ENCODE measurements at regions not wholly inside any gene's neighbourhood (a gene's known extent, or its start where the extent isn't known, plus 50 kb on each side); places are given as distances from the start of the nearest gene placed in this dataset.
"Not testable (repeated sequence)": the region's sequence is repeated elsewhere in the genome, so short reads cannot be mapped to it uniquely, and the experiment has no call there.

DNA sequence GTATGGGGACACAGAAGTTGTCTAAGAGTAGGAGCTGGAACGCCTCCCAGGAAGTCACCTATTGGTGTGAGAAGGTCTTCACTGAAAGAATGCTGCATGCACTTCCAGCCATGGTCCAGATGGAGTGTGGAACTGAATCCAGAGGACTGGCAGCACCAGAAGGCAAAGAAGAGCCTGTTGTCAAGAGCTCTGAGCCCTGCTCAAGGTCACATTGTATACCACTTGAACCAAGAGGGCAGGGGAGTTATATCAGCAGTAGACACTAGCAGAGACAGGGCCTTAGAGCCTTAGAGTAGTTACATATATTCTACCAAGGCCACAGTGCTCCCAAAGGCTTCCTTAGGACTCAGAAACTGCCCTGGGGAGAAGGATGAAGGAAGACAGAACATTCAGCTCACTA, 130.8 kb upstream of the POC5 start:
- no peak for DNase-seq (ENCODE audit: low read depth in 4 of 4, low spot score in 3 of 4)

DNA sequence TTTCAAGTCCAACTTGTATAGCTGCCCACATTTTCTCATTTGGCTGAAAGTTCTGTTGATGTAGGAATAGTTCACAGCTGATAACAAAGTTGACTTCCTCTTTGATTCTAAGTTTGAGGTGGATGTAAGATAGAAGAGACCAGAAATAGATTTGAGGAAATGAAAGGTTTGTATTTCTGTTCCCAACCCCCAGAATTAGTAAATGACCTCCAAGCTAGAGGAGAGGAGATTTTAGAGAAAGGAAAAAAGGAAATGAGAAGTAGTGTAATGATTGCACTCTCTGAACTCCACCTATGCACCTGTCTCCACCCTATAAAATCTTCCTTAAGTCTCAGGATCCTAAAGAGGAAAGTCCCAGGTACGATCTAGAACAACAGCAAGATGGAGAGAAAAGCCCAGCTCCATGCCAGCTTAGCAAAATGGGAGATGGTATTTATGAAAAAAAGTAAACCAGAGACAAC, 130.4 kb upstream of the POC5 start:
- no peak for DNase-seq (ENCODE audit: low read depth in 4 of 4, low spot score in 3 of 4)

DNA sequence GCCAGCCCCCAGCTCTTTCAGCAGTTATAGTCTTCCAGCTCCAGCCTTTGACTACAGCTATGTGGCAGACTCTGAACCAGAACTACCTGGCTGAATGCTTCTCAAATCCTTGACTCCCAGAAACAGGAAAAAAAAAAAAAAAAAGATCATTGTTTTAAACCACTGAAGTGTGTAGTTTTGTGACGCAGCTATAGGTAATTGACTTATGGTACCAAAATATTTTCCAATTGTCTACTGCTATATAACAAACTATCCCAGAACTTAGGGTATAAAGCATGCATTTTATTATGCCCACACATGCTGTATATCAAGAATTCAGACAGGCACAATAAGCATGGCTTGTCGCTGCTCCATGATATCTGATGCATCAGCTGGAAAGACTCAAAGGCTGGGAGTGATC, 127.1 kb upstream of the POC5 start:
- DNase-seq (ENCODE audit: low read depth in 4 of 4, low spot score in 3 of 4): no peak

DNA sequence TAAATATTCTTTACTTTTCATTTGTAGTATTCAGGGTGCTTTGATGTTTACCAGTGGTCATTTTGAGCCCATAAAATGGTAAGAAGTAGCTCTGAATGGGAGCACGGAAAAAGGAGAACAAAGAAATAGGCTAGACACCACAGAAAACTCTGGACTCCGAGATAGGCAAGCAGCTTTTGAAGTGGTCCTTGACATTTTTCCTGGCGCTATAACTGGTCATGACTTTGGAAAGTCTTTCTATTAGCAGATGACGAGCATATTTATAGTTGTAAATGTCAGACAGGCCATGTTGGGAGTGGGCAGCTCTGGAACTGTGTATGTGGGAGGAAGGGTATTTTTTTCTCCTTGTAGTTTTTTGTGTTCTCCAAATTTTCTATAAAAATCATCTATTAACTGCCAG, 126.1 kb upstream of the POC5 start:
- no peak for DNase-seq (ENCODE audit: low read depth in 4 of 4, low spot score in 3 of 4)

DNA sequence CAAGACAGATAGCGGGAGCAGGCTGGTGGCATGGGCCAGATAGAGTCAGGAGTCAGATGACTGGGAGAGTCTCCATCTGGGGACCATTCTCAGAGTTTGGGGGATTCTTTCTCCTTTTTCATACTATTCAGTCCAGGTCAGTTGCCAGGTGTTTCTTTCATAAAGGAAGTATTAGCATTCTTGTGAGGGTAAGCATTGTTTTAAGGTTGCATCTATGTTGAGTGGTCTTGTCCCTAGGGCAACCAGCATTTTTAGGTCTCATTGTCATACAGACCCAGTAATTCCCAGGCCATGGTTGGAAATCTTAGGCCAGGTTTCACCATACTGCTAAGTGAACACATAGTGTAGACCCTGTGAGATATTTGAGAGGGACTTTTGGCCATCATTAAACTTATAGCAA, 122.3 kb upstream of the POC5 start:
- no peak for DNase-seq (ENCODE audit: low read depth in 4 of 4, low spot score in 3 of 4)

DNA sequence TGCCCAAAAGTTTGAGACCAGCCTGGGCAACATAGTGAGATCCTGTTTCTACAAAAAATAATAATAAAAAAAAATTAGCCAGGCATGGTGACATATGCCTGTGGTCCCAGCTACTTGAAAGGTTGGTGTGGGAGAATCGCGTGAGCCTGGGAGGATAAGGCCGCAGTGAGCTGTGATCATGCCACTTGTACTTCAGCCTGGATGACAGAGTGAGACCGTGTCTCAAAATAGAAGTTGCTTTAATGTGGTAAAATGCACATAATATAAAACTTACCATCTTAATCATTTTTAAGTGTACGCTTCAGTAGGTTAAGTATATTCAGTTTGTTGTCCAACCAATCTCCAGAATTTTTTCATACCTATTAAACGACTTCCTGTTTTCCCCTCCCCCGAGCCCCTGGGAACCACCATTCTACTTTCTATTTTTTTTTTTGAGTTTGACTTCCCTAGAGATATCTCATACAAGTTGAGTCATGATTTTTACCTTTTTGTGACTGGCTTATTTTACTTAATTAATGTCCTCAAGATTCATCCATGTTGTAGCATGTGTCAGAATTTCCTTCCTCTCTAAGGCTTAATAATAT, 120.1 kb upstream of the POC5 start:
- DNase-seq (ENCODE audit: low read depth in 4 of 4, low spot score in 3 of 4): no peak

DNA sequence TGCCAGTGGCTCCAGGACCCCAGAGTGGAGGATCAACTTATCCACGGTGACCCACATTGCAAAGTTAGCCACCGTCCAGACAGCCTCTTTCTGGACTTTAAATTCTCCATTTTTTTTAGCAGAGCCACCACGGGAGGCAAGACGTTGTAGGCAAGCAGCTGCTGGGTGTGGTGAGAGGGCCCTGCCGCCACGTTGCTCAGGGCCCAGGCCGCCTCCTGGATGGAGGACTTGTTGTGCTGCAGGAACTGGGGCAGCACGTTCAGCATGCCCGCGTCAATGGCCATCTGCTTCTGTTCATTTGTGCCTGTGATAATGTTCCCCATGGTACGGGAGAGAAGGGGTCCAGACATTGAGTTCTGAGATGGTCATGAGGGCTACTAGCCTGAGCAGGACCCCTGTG, 114.3 kb upstream of the POC5 start:
- no peak for DNase-seq (ENCODE audit: low read depth in 4 of 4, low spot score in 3 of 4)

DNA sequence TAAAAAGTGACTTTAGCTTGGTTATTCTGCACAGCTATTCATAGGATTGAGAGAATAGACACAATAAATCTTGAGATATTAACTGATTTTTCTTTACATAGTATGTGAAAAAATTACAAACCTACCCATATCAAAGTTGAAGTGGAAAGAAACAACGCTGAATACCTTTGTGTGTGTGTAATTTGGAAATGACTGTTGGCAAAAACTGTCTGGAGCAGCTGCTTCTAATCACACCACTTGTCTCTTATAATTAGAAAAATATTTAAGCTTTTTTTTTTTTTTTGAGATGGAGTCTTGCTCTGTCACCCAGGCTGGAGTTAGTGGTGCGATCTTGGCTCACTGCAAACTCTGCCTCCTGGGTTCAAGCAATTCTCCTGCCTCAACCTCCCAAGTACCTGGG, 110.8 kb upstream of the POC5 start:
- no peak for DNase-seq (ENCODE audit: low read depth in 4 of 4, low spot score in 3 of 4)

DNA sequence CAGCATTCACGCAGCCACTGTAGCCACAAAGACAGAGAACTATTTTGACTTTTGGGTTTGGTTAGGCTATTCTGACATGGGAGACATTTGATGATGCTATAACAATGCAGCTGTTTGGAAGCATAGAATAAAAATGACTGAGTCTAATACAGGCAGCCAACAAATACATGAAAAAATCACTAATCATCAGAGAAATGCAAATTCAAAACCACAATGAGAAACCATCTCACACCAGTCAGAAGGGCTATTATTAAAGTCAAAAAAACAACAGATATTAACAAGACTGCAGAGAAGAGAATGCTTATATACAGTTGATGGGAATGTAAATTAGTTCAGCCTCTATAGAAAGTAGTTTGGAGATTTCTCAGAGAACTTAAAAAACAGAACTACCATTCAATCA, 107.1 kb upstream of the POC5 start:
- no peak for DNase-seq (ENCODE audit: low read depth in 4 of 4, low spot score in 3 of 4)

DNA sequence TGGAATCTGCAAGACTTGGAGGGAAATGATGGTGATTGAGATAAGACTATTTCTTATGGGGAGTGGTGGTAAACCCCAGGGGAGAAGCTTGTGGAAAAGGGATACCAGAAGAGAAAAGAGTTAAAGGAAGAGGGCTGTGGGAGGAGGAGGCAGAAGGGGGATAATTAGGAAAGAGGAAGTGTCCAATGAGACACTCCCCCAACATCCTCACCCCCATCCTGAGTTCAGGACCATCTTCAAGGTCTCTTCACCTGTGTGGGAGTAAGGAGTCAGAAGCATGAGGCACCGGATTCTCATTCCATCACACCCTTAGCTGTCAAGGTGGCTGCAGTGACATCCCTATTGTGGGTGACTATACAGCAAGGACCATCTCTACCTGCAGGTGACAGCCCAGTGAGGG, 106.6 kb upstream of the POC5 start:
- no peak for DNase-seq (ENCODE audit: low read depth in 4 of 4, low spot score in 3 of 4)

DNA sequence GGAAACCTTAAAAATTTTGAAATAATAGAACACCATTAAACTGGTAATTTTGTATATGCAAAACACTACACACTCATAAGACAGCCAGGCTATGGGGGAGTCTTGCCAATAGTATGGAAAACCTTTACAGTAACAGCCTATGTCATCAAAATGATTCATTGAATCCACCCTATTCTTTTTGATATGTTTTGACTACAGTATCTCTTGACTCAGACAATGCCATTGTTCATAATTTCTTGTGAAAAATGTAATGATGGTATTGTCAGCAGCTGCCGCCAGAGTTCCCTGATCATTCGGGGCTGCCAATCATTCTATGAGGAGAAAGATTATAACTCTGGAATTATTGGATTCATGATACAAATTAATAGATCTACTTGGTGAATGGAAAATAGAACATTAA, 101.4 kb upstream of the POC5 start:
- DNase-seq (ENCODE audit: low read depth in 4 of 4, low spot score in 3 of 4): no peak

DNA sequence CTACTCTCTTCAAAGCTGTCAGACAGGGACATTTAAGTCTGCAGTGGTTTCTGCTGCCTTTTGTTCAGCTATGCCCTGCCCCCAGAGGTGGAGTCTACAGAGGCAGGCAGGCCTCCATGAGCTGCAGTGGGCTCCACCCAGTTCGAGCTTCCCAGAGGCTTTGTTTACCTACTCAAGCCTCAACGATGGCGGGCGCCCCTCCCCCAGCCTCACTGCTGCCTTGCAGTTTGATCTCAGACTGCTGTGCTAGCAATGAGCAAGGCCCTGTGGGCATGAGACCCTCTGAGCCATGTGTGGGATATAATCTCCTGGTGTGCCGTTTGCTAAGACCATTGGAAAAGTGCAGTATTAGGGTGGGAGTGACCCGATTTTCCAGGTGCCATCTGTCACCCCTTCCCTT, 82.5 kb upstream of the POC5 start:
- DNase-seq (ENCODE audit: low read depth in 4 of 4, low spot score in 3 of 4): not testable (repeated sequence)

DNA sequence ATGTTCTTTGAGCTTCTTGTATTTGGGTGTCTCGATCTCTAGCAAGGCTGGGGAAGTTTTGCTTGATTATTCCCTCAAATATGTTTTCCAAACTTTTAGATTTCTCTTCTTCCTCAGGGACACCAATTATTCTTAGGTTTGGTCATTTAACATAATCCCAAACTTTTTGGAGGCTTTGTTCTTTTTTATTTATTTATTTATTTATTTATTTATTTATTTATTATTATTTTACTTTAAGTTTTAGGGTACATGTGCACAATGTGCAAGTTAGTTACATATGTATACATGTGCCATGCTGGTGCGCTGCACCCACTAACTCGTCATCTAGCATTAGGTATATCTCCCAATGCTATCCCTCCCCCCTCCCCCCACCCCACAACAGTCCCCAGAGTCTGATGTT, 52.1 kb upstream of the POC5 start:
- not testable (repeated sequence) for DNase-seq (ENCODE audit: low read depth in 4 of 4, low spot score in 3 of 4)
